ENCODE measurements at regions not wholly inside any gene's neighbourhood (a gene's known extent, or its start where the extent isn't known, plus 50 kb on each side); places are given as distances from the start of the nearest gene placed in this dataset.

DNA sequence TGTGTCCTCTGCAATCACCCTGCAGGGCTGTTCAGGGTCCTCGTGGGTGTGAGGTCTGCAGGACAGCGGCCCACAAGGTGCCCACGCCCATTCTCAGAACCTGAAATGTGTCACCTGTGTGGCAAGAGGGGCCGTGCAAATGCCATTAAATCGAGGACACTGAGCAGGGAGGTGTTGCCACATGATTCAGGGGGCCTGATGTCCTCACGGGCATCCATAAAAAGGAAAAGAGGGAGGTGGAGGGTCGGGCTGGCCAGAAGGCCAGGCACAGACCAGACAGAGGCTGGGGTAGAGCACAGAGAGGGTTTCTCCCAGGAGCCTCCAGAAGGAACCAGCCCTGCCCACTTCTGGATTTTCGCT lies 239.6 kb downstream of the ERMARD start:
- no peak overlapping the region for H3K27ac ChIP-seq
- TF ChIP-seq, protein P1, sequence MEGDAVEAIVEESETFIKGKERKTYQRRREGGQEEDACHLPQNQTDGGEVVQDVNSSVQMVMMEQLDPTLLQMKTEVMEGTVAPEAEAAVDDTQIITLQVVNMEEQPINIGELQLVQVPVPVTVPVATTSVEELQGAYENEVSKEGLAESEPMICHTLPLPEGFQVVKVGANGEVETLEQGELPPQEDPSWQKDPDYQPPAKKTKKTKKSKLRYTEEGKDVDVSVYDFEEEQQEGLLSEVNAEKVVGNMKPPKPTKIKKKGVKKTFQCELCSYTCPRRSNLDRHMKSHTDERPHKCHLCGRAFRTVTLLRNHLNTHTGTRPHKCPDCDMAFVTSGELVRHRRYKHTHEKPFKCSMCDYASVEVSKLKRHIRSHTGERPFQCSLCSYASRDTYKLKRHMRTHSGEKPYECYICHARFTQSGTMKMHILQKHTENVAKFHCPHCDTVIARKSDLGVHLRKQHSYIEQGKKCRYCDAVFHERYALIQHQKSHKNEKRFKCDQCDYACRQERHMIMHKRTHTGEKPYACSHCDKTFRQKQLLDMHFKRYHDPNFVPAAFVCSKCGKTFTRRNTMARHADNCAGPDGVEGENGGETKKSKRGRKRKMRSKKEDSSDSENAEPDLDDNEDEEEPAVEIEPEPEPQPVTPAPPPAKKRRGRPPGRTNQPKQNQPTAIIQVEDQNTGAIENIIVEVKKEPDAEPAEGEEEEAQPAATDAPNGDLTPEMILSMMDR (conservative IDR thresholded peaks at IDR 0.05): no peak

DNA sequence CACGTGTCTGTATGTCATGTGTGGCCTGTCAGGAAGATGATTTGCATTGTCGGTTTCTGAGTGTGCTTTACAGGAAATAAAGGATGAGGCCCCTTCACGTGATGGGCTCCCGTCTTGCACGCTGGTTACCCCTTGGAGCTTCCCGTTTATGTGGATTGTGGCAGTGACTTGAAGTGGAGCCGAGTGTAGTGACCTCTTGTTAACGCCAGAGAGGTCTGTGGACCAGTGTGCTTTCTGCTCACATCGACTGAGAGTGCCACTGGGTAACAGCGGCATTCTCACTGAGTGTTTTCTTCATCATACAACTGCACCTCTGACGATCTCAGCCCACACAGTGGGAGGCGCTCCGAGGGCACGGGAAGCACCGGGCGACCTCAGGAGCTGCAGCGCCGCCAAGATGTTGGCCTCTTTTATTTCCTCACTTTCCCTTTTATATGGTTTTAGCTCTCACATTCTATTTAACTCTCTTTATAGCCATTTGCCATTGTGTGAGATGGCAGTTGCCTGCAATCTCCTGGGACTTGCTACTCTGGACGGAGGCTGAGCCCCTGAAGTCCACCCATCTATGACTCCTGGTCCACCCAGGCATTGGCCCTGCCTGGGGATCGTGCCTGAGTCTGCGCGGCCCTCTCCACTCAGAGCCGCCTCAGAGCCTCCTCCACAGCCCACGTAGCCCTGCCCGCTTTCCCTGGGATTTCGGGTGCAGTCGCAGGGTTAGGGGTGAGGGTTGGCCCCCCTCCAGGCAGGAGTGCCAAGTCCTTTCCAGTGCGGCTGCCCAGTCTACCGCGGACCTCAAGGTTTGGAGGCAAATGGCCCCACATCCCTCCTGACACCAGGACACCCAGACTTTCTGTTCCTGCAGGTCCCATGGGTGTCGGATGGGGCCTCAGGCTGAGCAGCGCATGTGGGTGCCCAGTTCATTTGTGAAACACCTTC lies 238.9 kb downstream of the ERMARD start:
- no peak overlapping the region for H3K27ac ChIP-seq
- TF ChIP-seq, protein P1 (conservative IDR thresholded peaks at IDR 0.05): no peak

DNA sequence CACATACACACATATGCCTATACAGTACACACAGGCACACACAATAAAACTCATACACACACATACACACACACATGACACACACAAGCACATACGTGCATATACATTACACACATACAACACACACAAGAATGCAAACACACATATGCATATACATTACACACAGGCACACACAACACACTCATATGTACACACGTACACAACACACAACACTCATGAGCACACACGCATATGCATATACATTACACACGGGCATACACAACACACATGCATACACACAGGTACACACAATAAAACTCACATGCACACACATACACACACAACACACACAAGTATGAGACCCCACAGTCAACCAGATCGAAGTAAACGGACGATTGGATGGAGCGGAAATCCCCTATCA lies 238.2 kb downstream of the ERMARD start:
- TF ChIP-seq, protein P1 (conservative IDR thresholded peaks at IDR 0.05): no peak
- no peak overlapping the region for H3K27ac ChIP-seq

DNA sequence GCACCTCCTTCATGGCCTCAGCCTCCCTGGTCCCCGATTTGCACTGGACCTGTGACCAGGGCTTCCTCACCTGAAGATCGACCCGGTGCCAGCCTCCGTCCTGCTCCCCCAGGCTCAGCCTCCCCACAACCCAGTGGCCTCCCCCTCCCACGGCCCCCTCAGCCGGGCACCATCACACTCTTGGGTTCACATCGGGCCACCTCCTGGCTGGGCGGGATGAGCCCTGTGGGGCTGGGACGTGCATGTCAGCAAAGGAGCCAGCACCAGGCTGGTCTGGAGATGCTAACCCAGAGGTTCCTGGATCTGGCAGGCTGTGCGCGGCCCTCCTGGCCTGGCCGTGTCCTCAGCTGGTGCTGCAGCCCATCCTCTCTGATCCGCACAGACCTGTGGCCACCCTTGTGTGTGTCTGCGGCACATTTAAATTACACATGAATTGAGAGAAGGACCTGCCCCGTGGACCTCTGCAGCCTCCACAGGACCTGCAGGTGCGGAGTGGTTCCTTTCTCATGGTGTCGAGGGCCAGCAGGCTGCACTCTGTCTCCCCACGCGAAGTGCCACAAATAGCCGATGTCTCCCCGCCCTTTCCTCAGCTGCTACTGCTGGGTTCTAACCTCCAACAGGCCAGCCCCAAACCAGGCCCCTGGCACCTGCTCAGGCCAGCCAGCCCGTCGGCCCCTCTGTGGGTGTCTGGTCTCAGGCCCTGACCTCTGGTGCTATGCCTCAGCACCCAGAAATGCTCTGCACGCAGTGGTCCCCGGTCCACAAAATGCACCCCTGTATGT lies 237.5 kb downstream of the ERMARD start:
- no peak overlapping the region for H3K27ac ChIP-seq
- TF ChIP-seq, protein P1 (conservative IDR thresholded peaks at IDR 0.05): no peak

DNA sequence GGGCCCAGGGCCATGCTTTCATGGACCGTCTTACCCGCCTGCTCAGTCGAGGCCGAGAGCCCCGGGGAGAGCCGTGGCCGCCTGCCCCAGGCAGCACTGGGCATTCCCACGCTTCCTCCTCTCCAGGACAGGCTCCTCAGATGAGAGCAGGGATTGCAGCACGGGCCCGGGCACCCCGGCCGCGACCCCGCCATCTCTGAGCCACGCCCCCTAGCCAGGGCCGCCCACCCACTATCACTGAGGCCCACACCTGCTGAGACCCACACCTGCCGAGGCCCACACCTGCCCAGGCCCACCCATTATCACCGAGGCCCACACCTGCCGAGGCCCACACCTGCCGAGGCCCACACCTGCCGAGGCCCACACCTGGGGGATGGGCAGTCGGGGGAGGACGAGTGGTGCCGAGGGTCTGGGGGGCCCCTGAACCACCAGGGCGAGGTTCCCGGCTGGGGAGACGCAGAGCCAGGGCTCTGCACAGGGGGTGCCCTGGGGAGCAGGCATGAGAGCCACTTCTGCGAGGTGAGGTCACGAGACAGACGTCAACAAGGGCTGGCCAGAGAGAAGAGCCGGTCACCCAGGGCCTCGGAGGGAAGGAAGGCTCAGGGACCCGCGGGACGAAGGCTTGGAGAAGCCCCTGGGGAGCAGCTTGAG lies 235.6 kb downstream of the ERMARD start:
- TF ChIP-seq, protein P1 (conservative IDR thresholded peaks at IDR 0.05): no peak
- no peak overlapping the region for H3K27ac ChIP-seq

DNA sequence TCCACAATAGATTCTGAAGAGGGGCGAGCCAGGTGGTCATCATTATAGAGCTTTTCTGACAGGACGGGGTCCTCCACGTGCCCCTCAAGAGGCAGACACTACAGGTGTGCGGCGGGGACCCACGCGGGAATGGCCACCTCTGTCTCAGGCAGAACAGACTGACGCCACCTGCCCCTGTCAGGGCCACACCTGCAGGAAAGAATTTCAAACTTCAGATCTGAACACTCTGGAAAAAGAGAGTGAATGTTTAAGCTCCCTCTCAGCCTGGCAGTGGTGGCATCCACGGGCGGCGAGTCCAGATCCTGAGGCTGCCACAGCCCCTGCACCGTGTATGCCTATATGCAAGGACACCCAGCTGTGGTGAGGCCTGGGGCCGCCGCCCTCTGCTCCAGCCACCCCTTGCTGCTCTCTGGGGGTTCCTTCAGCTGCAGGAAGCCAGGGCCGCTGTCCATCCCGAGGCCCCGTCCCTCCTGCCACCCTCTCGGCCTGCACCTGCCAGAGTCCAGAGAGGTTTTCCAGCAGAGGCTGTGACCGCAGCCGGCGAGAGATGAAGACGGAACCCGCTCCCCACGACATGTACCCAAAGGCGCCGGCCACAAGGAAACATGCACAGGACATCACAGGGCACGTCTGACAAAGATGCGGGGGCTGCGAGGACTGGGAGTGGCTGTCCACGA lies 234.9 kb downstream of the ERMARD start:
- H3K27ac ChIP-seq: no peak overlapping the region
- TF ChIP-seq, protein P1 (conservative IDR thresholded peaks at IDR 0.05): no peak
